Liver (tissue), 7 donors: ENCODE measurements at regions not wholly inside any gene's neighbourhood (a gene's known extent, or its start where the extent isn't known, plus 50 kb on each side); places are given as distances from the start of the nearest gene placed in this dataset.
"Not testable (repeated sequence)": the region's sequence is repeated elsewhere in the genome, so short reads cannot be mapped to it uniquely, and the experiment has no call there.

Experiments
- DNase-seq: peaks from one replicate; pipeline ENCODE4 v3.0.0-alpha.2; 2017; ENCODE audit warnings: low spot score
- H3K27ac ChIP-seq, 2 donors: one replicate each; pipeline ENCODE4 v1.7.0; 2013; ENCODE audit warnings: inconsistent platforms in 2 of 2, low read length in 2 of 2, control low read depth in 1 of 2, low read depth in 1 of 2, mild to moderate bottlenecking in 1 of 2
- H3K27me3 ChIP-seq, 4 donors: one replicate each; pipeline versions ENCODE4 v1.6.1 to v1.7.0; 2013; ENCODE audit warnings: low read length in 3 of 4, inconsistent platforms in 1 of 4, mild to moderate bottlenecking in 1 of 4, moderate library complexity in 1 of 4; ENCODE audit not compliant: control insufficient read depth in 4 of 4, insufficient read depth in 4 of 4
- H3K36me3 ChIP-seq, 4 donors: one replicate each; pipeline versions ENCODE4 v1.6.1 to v1.7.0; 2013; ENCODE audit warnings: low read length in 3 of 4, mild to moderate bottlenecking in 3 of 4, low read depth in 1 of 4, moderate library complexity in 1 of 4; ENCODE audit not compliant: control insufficient read depth in 4 of 4, insufficient read depth in 3 of 4
- H3K4me1 ChIP-seq, 4 donors: one replicate each; pipeline versions ENCODE4 v1.6.1 to v1.7.0; 2013; ENCODE audit warnings: low read length in 3 of 4, mild to moderate bottlenecking in 3 of 4, moderate library complexity in 1 of 4; ENCODE audit not compliant: control insufficient read depth in 4 of 4, insufficient read depth in 4 of 4
- H3K4me3 ChIP-seq, 3 donors: one replicate each; pipeline versions ENCODE4 v1.6.1 to v1.7.0; 2013; ENCODE audit warnings: low read length in 3 of 3, control low read depth in 1 of 3, low read depth in 1 of 3, mild to moderate bottlenecking in 1 of 3
- H3K9ac ChIP-seq, 2 donors: one replicate each; pipeline ENCODE4 v1.7.0; 2013; ENCODE audit warnings: low read length in 2 of 2, mild to moderate bottlenecking in 2 of 2, moderate library complexity in 2 of 2, control low read depth in 1 of 2, low read depth in 1 of 2
- H3K9me3 ChIP-seq, 4 donors: one replicate each; pipeline versions ENCODE4 v1.6.1 to v1.7.0; 2013; ENCODE audit warnings: low read length in 3 of 4; ENCODE audit not compliant: control insufficient read depth in 4 of 4
- ATF3 ChIP-seq: IDR thresholded peaks from 2 replicates; pipeline ENCODE4 v1.6.1; 2016; ENCODE audit warnings: antibody characterized with exemption
- FOXA1 ChIP-seq: IDR thresholded peaks from 2 replicates; pipeline ENCODE4 v1.6.1; 2016; ENCODE audit warnings: antibody characterized with exemption
- FOXA2 ChIP-seq: IDR thresholded peaks from 2 replicates; pipeline ENCODE4 v1.6.1; 2016; ENCODE audit warnings: antibody characterized with exemption
- GABPA ChIP-seq, 2 donors: IDR thresholded peaks in 1 of 2; conservative IDR thresholded peaks in 1 of 2; 2 replicates each; pipeline ENCODE4 v1.6.1; 2016; ENCODE audit warnings: antibody characterized with exemption in 2 of 2, mild to moderate bottlenecking in 1 of 2, moderate library complexity in 1 of 2
- HNF4A ChIP-seq, 2 donors: conservative IDR thresholded peaks; 2 replicates each; pipeline ENCODE4 v1.6.1; 2016; ENCODE audit warnings: antibody characterized with exemption in 2 of 2, mild to moderate bottlenecking in 2 of 2
- HNF4G ChIP-seq: IDR thresholded peaks from 2 replicates; pipeline ENCODE4 v1.6.1; 2016; ENCODE audit warnings: antibody characterized with exemption
- MAX ChIP-seq: IDR thresholded peaks from 2 replicates; pipeline ENCODE4 v1.6.1; 2016; ENCODE audit warnings: antibody characterized with exemption
- NR2F2 ChIP-seq: IDR thresholded peaks from 2 replicates; pipeline ENCODE4 v1.6.1; 2016; ENCODE audit warnings: antibody characterized with exemption
- RAD21 ChIP-seq, 2 donors: IDR thresholded peaks; 2 replicates each; pipeline ENCODE4 v1.6.1; 2016; ENCODE audit warnings: antibody characterized with exemption in 2 of 2, mild to moderate bottlenecking in 2 of 2
- RXRA ChIP-seq, 2 donors: IDR thresholded peaks; 2 replicates each; pipeline ENCODE4 v1.6.1; 2017 to 2018; ENCODE audit warnings: antibody characterized with exemption in 2 of 2, mild to moderate bottlenecking in 1 of 2
- SP1 ChIP-seq: IDR thresholded peaks from 2 replicates; pipeline ENCODE4 v1.6.1; 2018; ENCODE audit warnings: antibody characterized with exemption, mild to moderate bottlenecking
- TAF1 ChIP-seq: conservative IDR thresholded peaks from 2 replicates; pipeline ENCODE4 v1.6.1; 2016; ENCODE audit warnings: antibody characterized with exemption, mild to moderate bottlenecking
- ZBTB33 ChIP-seq: IDR thresholded peaks from 2 replicates; pipeline ENCODE4 v1.6.1; 2016; ENCODE audit warnings: antibody characterized with exemption
- WGBS: extraction: QIAGEN DNeasy Blood & Tissue Kit; methylation state at CpG from one replicate; pipeline ENCODE4 v1.1.7; 2013; 5-methylcytosine and 5-hydroxymethylcytosine counted together
- donor health status: healthy.
- donor health status: healthy.
- donor health status: healthy.
- donor health status: healthy.

- not testable (repeated sequence) for H3K9ac ChIP-seq, H3K36me3 ChIP-seq, H3K27ac ChIP-seq, H3K27me3 ChIP-seq, H3K9me3 ChIP-seq, DNase-seq, H3K4me3 ChIP-seq, H3K4me1 ChIP-seq
- WGBS: 85% methylated on average over 5 of the region's 5 CpGs
Observed at GRCh38 chr10:46095943-46096342, 49.9 kb upstream of the MSMB start.

GRCh38 chr10:46096446-46096845 is 50.4 kb upstream of the MSMB start:
- no peak for TF ChIP-seq RAD21 (IDR thresholded peaks at IDR 0.05)
- no peak for TF ChIP-seq HNF4A (conservative IDR thresholded peaks at IDR 0.05)
- no peak for TF ChIP-seq TAF1
- Histone ChIP-seq H3K4me3 (no peak overlapping the region), H3K27ac (no peak overlapping the region), H3K4me1 (no peaks in the 10 kb centered on the region), H3K36me3 (no peaks in the 10 kb centered on the region), H3K9ac (no peak overlapping the region), H3K9me3 (no peaks in the 10 kb centered on the region), H3K27me3 (no peaks in the 10 kb centered on the region)
- WGBS: 82% methylated on average over 4 of the region's 4 CpGs
- DNase-seq: no peak

GRCh38 chr10:46096909-46097575 is 51.0 kb upstream of the MSMB start:
- Histone ChIP-seq H3K27me3 (no peaks in the 10 kb centered on the region), H3K9ac (no peak overlapping the region), H3K4me3 (no peak overlapping the region), H3K27ac (no peak overlapping the region), H3K36me3 (no peaks in the 10 kb centered on the region), H3K9me3 (no peaks in the 10 kb centered on the region), H3K4me1 (no peaks in the 10 kb centered on the region)
- DNase-seq: no peak
- TF ChIP-seq MAX (no peak), NR2F2 (peak; percentile 36), ATF3 (no peak), TAF1 (no peak)
- WGBS: 85% methylated on average over 8 of the region's 8 CpGs

GRCh38 chr10:46097576-46098317 is 51.7 kb upstream of the MSMB start:
- no peak overlapping the region for H3K4me3 ChIP-seq
- H3K27me3 ChIP-seq: no peaks in the 10 kb centered on the region
- H3K9ac ChIP-seq: no peak overlapping the region
- H3K27ac ChIP-seq: no peak overlapping the region
- no peaks in the 10 kb centered on the region for H3K9me3 ChIP-seq
- no peaks in the 10 kb centered on the region for H3K36me3 ChIP-seq
- no peak for TF ChIP-seq GABPA (IDR thresholded peaks at IDR 0.05 in 1 of 2, conservative IDR thresholded peaks at IDR 0.05 in 1 of 2)
- TF ChIP-seq FOXA1: no peak
- TF ChIP-seq SP1: no peak
- TF ChIP-seq ZBTB33: no peak
- TF ChIP-seq RAD21 (IDR thresholded peaks at IDR 0.05): no peak
- TF ChIP-seq HNF4G: no peak
- TF ChIP-seq RXRA (IDR thresholded peaks at IDR 0.05): no peak
- TF ChIP-seq ATF3: no peak
- no peak for TF ChIP-seq MAX
- no peak for TF ChIP-seq FOXA2
- no peak for TF ChIP-seq NR2F2
- no peaks in the 10 kb centered on the region for H3K4me1 ChIP-seq
- 93% methylated on average over 14 of the region's 14 CpGs for WGBS
- no peak for DNase-seq
